ENCODE measurements at regions not wholly inside any gene's neighbourhood (a gene's known extent, or its start where the extent isn't known, plus 50 kb on each side); places are given as distances from the start of the nearest gene placed in this dataset.

DNA sequence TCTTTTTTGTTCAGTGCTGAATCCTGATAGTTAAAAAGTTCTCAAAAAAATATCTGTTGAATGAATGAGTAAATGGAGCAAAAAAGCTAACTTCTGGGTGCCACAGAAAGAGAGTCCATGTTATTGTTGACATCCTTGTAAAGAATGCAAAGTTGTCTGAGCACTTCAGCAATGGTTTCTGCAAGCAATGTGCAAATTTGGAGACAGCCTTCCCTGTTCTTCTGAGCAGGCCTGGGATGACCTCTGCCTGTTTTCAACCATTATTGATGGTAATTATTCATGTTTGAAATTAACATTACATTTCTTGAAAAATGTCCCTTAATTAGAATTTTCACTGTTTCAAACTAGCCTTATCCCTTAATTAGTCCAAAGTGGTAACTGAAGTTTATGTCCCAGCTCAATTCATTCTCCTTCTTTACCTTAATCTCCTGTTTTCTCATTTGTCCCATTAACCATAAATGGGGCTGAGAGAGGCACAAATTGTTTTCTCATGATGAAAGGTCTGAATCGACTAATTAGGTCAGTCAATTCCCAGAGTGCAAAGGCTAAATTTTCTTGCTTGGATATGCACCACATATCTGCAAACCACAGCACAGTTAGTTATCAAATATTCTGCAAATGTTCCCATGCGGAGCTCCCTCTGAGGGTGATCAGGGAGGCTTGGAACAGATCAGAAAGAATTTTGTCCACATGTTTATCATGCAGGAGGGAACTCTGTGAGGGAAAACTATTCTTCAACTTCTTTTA, 139.4 kb upstream of the KRR1 start:
- TF ChIP-seq, protein P1, sequence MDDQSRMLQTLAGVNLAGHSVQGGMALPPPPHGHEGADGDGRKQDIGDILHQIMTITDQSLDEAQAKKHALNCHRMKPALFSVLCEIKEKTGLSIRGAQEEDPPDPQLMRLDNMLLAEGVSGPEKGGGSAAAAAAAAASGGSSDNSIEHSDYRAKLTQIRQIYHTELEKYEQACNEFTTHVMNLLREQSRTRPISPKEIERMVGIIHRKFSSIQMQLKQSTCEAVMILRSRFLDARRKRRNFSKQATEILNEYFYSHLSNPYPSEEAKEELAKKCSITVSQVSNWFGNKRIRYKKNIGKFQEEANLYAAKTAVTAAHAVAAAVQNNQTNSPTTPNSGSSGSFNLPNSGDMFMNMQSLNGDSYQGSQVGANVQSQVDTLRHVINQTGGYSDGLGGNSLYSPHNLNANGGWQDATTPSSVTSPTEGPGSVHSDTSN (IDR thresholded peaks at IDR 0.05): no peak
- TF ChIP-seq POLR2AphosphoS5 (IDR thresholded peaks at IDR 0.05; ENCODE audit: low read depth, low read length): no peak
- TF ChIP-seq, protein P2, sequence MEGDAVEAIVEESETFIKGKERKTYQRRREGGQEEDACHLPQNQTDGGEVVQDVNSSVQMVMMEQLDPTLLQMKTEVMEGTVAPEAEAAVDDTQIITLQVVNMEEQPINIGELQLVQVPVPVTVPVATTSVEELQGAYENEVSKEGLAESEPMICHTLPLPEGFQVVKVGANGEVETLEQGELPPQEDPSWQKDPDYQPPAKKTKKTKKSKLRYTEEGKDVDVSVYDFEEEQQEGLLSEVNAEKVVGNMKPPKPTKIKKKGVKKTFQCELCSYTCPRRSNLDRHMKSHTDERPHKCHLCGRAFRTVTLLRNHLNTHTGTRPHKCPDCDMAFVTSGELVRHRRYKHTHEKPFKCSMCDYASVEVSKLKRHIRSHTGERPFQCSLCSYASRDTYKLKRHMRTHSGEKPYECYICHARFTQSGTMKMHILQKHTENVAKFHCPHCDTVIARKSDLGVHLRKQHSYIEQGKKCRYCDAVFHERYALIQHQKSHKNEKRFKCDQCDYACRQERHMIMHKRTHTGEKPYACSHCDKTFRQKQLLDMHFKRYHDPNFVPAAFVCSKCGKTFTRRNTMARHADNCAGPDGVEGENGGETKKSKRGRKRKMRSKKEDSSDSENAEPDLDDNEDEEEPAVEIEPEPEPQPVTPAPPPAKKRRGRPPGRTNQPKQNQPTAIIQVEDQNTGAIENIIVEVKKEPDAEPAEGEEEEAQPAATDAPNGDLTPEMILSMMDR (IDR thresholded peaks at IDR 0.05): no peak
- no peak for TF ChIP-seq EZH2phosphoT487 (IDR thresholded peaks at IDR 0.05; ENCODE audit: borderline replicate concordance, low read depth)
